ENCODE measurements at regions not wholly inside any gene's neighbourhood (a gene's known extent, or its start where the extent isn't known, plus 50 kb on each side); places are given as distances from the start of the nearest gene placed in this dataset.
A peak's percentile ranks its signal among the peaks of the same experiment; 100 is the strongest.

DNA sequence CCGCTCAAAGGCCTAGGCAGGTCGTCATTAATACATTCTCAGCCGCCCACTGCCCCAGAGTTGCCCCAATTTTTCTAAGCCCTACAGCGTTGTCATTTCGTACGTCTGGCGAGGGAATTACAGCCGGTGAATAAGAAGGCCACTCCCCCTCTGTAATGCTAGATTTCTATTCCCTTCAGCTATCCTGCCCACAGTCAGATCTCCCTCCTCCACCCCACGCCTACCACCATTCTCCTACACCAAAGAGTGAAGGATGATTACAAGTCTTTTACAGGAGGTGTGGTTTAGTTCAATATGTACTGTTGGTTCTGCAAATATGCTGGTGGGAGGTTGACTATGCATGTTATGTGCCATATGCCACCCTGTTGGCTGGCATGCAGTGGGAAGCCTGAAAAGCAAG lies 83.7 kb upstream of the SMIM15 start:
- H3K4me1 Mint-ChIP-seq: peaks cover 16% of the 10 kb centered on the region
- DNase-seq (ENCODE audit: low spot score in 2 of 2, unreplicated experiment in 2 of 2): no peak
- TF ChIP-seq, protein P1, sequence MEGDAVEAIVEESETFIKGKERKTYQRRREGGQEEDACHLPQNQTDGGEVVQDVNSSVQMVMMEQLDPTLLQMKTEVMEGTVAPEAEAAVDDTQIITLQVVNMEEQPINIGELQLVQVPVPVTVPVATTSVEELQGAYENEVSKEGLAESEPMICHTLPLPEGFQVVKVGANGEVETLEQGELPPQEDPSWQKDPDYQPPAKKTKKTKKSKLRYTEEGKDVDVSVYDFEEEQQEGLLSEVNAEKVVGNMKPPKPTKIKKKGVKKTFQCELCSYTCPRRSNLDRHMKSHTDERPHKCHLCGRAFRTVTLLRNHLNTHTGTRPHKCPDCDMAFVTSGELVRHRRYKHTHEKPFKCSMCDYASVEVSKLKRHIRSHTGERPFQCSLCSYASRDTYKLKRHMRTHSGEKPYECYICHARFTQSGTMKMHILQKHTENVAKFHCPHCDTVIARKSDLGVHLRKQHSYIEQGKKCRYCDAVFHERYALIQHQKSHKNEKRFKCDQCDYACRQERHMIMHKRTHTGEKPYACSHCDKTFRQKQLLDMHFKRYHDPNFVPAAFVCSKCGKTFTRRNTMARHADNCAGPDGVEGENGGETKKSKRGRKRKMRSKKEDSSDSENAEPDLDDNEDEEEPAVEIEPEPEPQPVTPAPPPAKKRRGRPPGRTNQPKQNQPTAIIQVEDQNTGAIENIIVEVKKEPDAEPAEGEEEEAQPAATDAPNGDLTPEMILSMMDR (IDR thresholded peaks at IDR 0.05; ENCODE audit: unreplicated experiment): no peak
- peak overlapping the region; percentile 87 for H3K27ac Mint-ChIP-seq
- H3K36me3 Mint-ChIP-seq: peaks cover 7% of the 10 kb centered on the region
- peaks cover 17% of the 10 kb centered on the region for H3K9me3 Mint-ChIP-seq
- H3K27me3 Mint-ChIP-seq (ENCODE audit: low read depth): no peaks in the 10 kb centered on the region
- H3K4me3 Mint-ChIP-seq: no peak overlapping the region

- TF ChIP-seq, protein P1 (IDR thresholded peaks at IDR 0.05; ENCODE audit: unreplicated experiment): no peak
- Mint-ChIP-seq H3K27ac (no peak overlapping the region), H3K36me3 (peaks cover 7% of the 10 kb centered on the region), H3K4me3 (no peak overlapping the region), H3K27me3 (ENCODE audit: low read depth) (no peaks in the 10 kb centered on the region), H3K4me1 (peaks cover 18% of the 10 kb centered on the region), H3K9me3 (peaks cover 17% of the 10 kb centered on the region)
- DNase-seq (ENCODE audit: low spot score in 2 of 2, unreplicated experiment in 2 of 2): no peak
Measured at GRCh38 chr5:61246768-61247307, 84.6 kb upstream of the SMIM15 start.

- Mint-ChIP-seq H3K9me3 (peaks cover 17% of the 10 kb centered on the region), H3K4me1 (peaks cover 43% of the 10 kb centered on the region), H3K27me3 (ENCODE audit: low read depth) (no peaks in the 10 kb centered on the region), H3K27ac (no peak overlapping the region), H3K4me3 (no peak overlapping the region), H3K36me3 (peaks cover 7% of the 10 kb centered on the region)
- no peak for DNase-seq (ENCODE audit: low spot score in 2 of 2, unreplicated experiment in 2 of 2)
- TF ChIP-seq, protein P1 (IDR thresholded peaks at IDR 0.05; ENCODE audit: unreplicated experiment): no peak
Measured at GRCh38 chr5:61251874-61252642, 80.0 kb upstream of the ZSWIM6 start.

- H3K9me3 Mint-ChIP-seq: peaks cover 17% of the 10 kb centered on the region
- peaks cover 7% of the 10 kb centered on the region for H3K36me3 Mint-ChIP-seq
- no peak overlapping the region for H3K4me3 Mint-ChIP-seq
- H3K27me3 Mint-ChIP-seq (ENCODE audit: low read depth): no peaks in the 10 kb centered on the region
- DNase-seq (ENCODE audit: low spot score in 2 of 2, unreplicated experiment in 2 of 2): no peak
- no peak overlapping the region for H3K27ac Mint-ChIP-seq
- H3K4me1 Mint-ChIP-seq: peaks cover 43% of the 10 kb centered on the region
- TF ChIP-seq, protein P1 (IDR thresholded peaks at IDR 0.05; ENCODE audit: unreplicated experiment): no peak
Measured at GRCh38 chr5:61252643-61252925, 79.5 kb upstream of the ZSWIM6 start.

DNA sequence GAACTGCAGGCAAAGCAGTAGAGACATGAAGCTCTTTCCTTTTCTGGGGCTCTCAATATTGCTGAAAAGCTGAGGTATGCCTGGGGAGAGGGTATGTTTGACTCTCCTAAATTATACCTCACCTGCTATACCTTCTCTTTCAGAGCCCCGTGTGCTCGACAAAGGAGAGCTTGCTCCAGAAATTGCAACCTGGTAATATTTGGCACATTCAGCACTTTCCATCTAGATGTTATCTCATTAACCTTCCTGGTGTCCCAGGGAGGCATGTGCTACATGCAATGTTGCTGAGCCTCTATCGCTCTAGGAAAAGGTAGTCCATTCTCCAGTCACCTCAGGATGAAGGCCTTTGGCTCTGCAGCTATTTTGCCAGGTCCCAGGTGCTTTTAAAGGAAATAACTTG lies 78.5 kb upstream of the ZSWIM6 start:
- TF ChIP-seq, protein P1 (IDR thresholded peaks at IDR 0.05; ENCODE audit: unreplicated experiment): no peak
- peaks cover 43% of the 10 kb centered on the region for H3K4me1 Mint-ChIP-seq
- peaks cover 17% of the 10 kb centered on the region for H3K9me3 Mint-ChIP-seq
- H3K27ac Mint-ChIP-seq: no peak overlapping the region
- H3K27me3 Mint-ChIP-seq (ENCODE audit: low read depth): no peaks in the 10 kb centered on the region
- DNase-seq (ENCODE audit: low spot score in 2 of 2, unreplicated experiment in 2 of 2): no peak
- peaks cover 7% of the 10 kb centered on the region for H3K36me3 Mint-ChIP-seq
- no peak overlapping the region for H3K4me3 Mint-ChIP-seq
